ENCODE measurements at regions not wholly inside any gene's neighbourhood (a gene's known extent, or its start where the extent isn't known, plus 50 kb on each side); places are given as distances from the start of the nearest gene placed in this dataset.

DNA sequence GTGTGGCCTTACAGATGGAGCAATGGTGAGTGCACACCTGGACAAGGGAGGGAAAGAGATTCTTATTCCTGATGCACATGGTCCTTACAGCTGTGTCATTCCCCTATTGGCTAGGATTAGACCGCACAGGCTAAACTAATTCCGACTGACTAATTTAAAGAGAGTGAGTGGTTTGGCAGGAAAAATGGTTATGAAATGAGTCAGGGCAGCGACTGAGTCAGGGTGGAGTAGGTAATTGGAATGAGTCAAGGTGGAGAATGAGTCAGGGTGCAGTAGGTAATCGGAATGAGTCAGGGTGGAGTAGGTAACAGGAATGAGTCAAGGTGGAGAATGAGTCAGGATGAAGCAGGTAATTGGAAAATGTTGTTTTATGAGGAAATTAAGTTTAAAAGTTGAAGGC is 1353.7 kb upstream of the LRRTM1 start:
- TF ChIP-seq, protein P1, sequence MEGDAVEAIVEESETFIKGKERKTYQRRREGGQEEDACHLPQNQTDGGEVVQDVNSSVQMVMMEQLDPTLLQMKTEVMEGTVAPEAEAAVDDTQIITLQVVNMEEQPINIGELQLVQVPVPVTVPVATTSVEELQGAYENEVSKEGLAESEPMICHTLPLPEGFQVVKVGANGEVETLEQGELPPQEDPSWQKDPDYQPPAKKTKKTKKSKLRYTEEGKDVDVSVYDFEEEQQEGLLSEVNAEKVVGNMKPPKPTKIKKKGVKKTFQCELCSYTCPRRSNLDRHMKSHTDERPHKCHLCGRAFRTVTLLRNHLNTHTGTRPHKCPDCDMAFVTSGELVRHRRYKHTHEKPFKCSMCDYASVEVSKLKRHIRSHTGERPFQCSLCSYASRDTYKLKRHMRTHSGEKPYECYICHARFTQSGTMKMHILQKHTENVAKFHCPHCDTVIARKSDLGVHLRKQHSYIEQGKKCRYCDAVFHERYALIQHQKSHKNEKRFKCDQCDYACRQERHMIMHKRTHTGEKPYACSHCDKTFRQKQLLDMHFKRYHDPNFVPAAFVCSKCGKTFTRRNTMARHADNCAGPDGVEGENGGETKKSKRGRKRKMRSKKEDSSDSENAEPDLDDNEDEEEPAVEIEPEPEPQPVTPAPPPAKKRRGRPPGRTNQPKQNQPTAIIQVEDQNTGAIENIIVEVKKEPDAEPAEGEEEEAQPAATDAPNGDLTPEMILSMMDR (IDR thresholded peaks at IDR 0.05; ENCODE audit: control insufficient read depth, insufficient read depth, low read depth, low read length, missing control alignments): no peak
- no peak for DNase-seq (ENCODE audit: low read depth)
- no peak overlapping the region for H3K4me3 ChIP-seq (ENCODE audit: control insufficient read depth, low read depth, low read length)

DNA sequence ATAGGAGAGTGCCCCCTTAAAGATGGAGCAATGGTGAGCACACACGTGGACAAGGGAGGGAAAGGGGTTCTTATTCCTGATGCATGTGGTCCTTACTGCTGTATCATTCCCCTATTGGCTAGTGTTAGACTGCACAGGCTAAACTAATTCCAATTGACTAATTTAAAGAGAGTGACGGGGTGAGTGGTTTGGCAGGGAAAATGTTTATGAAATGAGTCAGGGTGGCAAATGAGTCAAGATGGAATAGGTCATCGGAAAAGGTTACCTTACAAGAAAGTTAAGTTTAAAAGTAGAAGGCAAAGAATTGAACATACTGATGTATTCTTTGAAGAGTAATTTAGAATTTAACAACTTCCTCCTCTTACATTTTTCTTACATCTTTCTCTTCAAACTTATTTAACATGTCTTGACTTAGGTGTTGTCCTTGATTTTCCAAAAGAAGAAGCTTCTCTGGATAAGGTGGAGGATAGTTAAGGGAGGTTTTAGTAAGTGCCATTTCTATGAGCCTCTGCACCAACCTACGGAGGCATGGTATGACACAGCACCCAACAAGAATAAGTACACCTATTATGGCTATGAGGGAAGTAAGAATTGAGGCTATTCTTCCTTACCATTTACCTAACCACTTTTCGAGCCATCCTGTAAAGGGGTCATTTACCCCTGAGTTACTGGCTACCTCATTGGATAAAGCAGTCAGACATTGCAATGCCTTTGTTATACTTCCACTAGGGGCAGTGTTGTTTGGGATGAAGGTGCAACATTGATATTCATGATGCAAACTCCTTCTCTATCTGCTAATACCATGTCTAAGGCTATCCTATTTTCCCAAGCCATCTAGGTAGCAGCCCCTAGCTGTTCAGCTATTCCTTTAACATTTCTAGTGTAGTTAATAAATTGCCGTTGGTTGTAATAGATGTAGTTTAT is 1345.8 kb upstream of the LRRTM1 start:
- no peak overlapping the region for H3K4me3 ChIP-seq (ENCODE audit: control insufficient read depth, low read depth, low read length)
- DNase-seq (ENCODE audit: low read depth): no peak
- TF ChIP-seq, protein P1 (IDR thresholded peaks at IDR 0.05; ENCODE audit: control insufficient read depth, insufficient read depth, low read depth, low read length, missing control alignments): no peak

DNA sequence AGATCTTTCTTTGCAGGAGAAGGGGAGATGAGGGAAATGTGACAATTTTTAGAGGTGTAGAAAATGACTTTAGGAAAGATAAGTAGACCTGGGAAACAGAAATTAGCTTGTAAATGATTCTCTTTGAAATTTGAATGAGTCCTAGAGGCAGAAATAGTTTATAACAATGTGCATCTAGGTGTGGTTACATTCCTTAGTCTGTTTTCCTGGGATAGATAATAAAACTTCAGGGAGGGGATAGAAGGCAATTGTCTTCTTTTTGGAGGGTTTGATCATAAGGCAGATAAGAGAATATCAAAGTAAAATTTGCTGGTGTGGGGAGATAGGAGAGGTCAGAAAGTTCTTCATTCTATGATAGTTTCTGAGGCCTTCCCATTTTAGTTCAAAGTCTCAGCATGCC is 1344.3 kb upstream of the LRRTM1 start:
- no peak for DNase-seq (ENCODE audit: low read depth)
- H3K4me3 ChIP-seq (ENCODE audit: control insufficient read depth, low read depth, low read length): no peak overlapping the region
- TF ChIP-seq, protein P1 (IDR thresholded peaks at IDR 0.05; ENCODE audit: control insufficient read depth, insufficient read depth, low read depth, low read length, missing control alignments): no peak

DNA sequence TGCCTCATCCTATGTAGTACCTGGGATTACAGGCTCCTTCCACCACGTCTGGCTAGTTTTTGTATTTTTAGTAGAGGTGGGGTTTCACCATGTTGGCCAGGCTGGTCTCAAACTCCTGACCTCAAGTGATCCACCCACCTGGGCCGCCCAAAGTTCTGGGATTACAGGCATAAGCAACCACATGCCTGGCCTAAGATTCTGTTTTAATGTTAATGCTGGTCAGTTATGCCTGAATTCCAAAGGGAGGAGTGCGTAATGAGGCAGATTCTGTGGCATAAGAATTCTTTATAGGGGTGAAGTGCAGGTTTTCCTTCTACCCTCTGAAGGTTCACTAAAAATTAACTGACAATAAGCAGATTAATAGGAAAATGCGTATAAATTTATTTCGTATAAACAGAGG is 1343.8 kb upstream of the LRRTM1 start:
- H3K4me3 ChIP-seq (ENCODE audit: control insufficient read depth, low read depth, low read length): no peak overlapping the region
- TF ChIP-seq, protein P1 (IDR thresholded peaks at IDR 0.05; ENCODE audit: control insufficient read depth, insufficient read depth, low read depth, low read length, missing control alignments): no peak
- DNase-seq (ENCODE audit: low read depth): no peak

DNA sequence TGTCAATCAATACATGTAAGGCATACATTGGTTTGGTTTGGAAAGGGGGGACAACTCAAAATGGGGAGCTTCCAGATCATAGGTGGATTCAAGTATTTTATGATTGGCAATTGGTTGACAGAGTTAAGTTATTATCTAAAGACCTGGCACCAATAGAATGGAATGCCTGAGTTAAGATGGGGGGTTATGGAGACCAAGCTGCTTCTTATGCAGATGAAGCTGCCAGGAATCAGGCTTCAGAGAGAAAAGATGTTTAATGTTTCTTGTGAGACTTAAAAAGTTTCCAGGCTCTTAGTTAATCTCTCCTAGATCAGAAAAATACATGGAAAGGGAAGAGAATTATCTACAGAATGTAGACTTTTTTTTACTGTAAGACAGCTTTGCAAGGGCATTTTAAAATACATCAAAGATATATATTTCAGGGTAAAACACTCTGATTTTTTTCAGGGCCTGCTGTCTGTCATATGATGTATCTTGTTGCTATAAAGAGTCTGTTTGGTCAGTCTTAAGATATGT is 1343.2 kb upstream of the LRRTM1 start:
- TF ChIP-seq, protein P1 (IDR thresholded peaks at IDR 0.05; ENCODE audit: control insufficient read depth, insufficient read depth, low read depth, low read length, missing control alignments): no peak

DNA sequence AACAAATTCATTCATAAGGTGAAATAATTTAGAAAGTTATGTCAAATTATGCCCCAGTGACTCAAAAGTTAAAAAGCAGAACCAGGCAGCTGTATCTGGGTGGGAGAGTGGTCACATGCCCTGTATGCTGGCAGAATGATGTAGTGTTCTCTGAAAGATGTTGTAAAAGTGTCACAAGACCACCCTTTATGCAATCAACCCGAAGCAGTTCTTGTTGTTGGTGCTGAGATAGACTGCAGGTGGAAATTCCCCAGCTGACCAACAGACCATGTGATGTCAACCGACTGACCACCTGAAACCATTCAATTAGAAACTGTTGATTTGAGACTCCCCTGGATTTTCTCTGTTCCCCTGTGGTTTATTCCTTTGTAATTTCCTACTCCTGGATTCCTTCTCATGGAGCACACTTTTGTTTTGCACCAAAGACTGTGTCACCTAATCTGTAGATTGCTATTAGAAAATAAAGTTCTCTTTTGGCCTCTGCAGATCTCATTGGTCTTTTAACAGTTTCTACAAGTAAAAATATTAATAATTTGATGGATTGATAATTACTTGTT is 1341.3 kb upstream of the LRRTM1 start:
- DNase-seq (ENCODE audit: low read depth): no peak
- H3K4me3 ChIP-seq (ENCODE audit: control insufficient read depth, low read depth, low read length): no peak overlapping the region
- TF ChIP-seq, protein P1 (IDR thresholded peaks at IDR 0.05; ENCODE audit: control insufficient read depth, insufficient read depth, low read depth, low read length, missing control alignments): no peak

More for the DNA sequence above, 1343.2 kb upstream of the LRRTM1 start:
- H3K4me3 ChIP-seq (ENCODE audit: control insufficient read depth, low read depth, low read length): no peak overlapping the region
- DNase-seq (ENCODE audit: low read depth): no peak
